ENCODE measurements at regions not wholly inside any gene's neighbourhood (a gene's known extent, or its start where the extent isn't known, plus 50 kb on each side); places are given as distances from the start of the nearest gene placed in this dataset.
"Not testable (repeated sequence)": the region's sequence is repeated elsewhere in the genome, so short reads cannot be mapped to it uniquely, and the experiment has no call there.

- no peak for DNase-seq (ENCODE audit: extremely low read depth, low read depth)
- TF ChIP-seq, protein P1, sequence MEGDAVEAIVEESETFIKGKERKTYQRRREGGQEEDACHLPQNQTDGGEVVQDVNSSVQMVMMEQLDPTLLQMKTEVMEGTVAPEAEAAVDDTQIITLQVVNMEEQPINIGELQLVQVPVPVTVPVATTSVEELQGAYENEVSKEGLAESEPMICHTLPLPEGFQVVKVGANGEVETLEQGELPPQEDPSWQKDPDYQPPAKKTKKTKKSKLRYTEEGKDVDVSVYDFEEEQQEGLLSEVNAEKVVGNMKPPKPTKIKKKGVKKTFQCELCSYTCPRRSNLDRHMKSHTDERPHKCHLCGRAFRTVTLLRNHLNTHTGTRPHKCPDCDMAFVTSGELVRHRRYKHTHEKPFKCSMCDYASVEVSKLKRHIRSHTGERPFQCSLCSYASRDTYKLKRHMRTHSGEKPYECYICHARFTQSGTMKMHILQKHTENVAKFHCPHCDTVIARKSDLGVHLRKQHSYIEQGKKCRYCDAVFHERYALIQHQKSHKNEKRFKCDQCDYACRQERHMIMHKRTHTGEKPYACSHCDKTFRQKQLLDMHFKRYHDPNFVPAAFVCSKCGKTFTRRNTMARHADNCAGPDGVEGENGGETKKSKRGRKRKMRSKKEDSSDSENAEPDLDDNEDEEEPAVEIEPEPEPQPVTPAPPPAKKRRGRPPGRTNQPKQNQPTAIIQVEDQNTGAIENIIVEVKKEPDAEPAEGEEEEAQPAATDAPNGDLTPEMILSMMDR (IDR thresholded peaks at IDR 0.05; ENCODE audit: low read depth, low read length, missing control alignments): no peak
- H3K4me3 ChIP-seq (replicated peaks; ENCODE audit: low read depth, low read length): no peak overlapping the region
Observed at GRCh38 chr4:12439633-12440305, 1011.1 kb upstream of the HS3ST1 start.

- not testable (repeated sequence) for DNase-seq (ENCODE audit: extremely low read depth, low read depth); H3K4me3 ChIP-seq (replicated peaks; ENCODE audit: low read depth, low read length)
Observed at GRCh38 chr4:12431259-12431658, 1002.6 kb upstream of the HS3ST1 start.

DNA sequence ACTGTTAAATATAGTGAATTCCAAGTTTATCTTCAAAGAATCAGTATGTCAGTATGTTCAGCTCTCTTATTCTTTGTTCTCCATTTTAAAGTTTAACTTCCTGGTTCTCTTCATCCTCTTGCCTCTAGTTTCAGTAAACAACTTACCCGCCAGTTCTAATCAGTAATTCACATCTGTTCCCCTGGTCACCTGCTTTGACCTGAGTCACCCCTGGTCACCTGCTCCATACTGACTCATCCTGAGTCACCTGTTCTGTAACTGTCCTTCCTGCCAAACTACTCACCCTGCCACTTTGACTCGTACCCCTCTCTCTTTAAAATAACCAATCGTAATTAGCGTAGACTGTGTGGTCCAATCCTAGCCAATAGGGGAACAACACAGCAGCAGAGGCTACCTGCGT, 992.7 kb upstream of the HS3ST1 start:
- H3K4me3 ChIP-seq (replicated peaks; ENCODE audit: low read depth, low read length): no peak overlapping the region
- DNase-seq (ENCODE audit: extremely low read depth, low read depth): no peak
- TF ChIP-seq, protein P1 (IDR thresholded peaks at IDR 0.05; ENCODE audit: low read depth, low read length, missing control alignments): no peak

GRCh38 chr4:12416755-12417154, 988.1 kb upstream of the HS3ST1 start:
- TF ChIP-seq, protein P1 (IDR thresholded peaks at IDR 0.05; ENCODE audit: low read depth, low read length, missing control alignments): no peak
- no peak for DNase-seq (ENCODE audit: extremely low read depth, low read depth)
- no peak overlapping the region for H3K4me3 ChIP-seq (replicated peaks; ENCODE audit: low read depth, low read length)

DNA sequence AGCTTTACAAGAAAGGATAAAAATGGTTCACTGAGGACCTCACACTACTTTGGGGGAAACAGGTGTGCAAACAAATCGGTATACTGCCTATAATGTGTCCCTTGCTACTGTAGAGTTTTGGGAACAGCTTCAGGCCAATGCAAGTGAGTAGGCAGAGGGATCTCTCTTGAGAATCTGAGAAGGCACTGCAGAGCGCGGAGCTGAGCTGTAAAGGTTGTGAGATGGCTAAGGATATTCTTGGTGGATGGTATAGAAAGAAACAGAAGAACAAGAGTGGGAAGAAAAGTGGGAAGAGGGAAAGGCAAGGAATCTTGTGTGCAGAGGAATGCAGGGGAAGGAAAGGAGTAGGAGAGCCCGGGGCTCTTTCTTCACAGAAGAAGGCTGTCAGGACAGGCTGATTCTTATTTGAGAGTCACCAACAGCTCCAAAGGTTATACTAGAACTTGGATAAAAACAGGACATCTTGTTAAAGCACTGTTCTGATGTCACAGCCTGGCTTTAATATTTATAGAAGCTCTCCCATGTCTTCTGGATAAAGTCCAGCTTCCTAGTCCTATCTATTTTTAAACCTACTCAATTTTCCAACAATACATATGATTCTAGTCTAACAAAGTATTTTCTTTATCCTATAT, 985.6 kb upstream of the HS3ST1 start:
- DNase-seq (ENCODE audit: extremely low read depth, low read depth): no peak
- TF ChIP-seq, protein P1 (IDR thresholded peaks at IDR 0.05; ENCODE audit: low read depth, low read length, missing control alignments): no peak
- H3K4me3 ChIP-seq (replicated peaks; ENCODE audit: low read depth, low read length): no peak overlapping the region

DNA sequence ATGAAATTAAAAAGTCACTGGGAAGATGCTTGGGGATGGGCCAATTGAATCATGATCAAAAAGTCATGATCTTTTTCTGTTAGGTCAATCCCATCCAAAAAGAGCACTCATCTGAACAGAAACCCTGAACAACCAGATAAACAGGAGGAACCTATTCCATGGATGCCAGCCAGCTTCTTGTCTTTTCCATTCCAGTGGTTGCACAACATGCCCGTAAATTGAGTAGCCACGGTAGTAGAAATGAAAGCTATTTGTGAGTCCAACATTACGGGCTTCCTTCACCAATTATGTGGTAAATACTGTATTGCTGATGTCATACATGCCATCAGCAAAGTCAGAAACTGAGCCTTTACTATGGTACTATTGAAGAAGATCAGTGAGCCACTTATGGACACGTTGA, 982.4 kb upstream of the HS3ST1 start:
- no peak overlapping the region for H3K4me3 ChIP-seq (replicated peaks; ENCODE audit: low read depth, low read length)
- TF ChIP-seq, protein P1 (IDR thresholded peaks at IDR 0.05; ENCODE audit: low read depth, low read length, missing control alignments): no peak
- no peak for DNase-seq (ENCODE audit: extremely low read depth, low read depth)

GRCh38 chr4:12409507-12410190, 981.0 kb upstream of the HS3ST1 start:
- TF ChIP-seq, protein P1 (IDR thresholded peaks at IDR 0.05; ENCODE audit: low read depth, low read length, missing control alignments): no peak
- no peak overlapping the region for H3K4me3 ChIP-seq (replicated peaks; ENCODE audit: low read depth, low read length)
- no peak for DNase-seq (ENCODE audit: extremely low read depth, low read depth)

Measured in HFF-Myc (cell line).